Left ventricle myocardium inferior (tissue), 1 donor: ENCODE measurements at regions not wholly inside any gene's neighbourhood (a gene's known extent, or its start where the extent isn't known, plus 50 kb on each side); places are given as distances from the start of the nearest gene placed in this dataset.

Source experiments
- DNase-seq: peaks from one replicate; pipeline ENCODE4 v3.0.0-alpha.2; 2020
- H3K27ac ChIP-seq: fragments of 200-600 bp; replicated peaks from 2 replicates; pipeline ENCODE4 v1.8.0; 2021
- H3K27me3 ChIP-seq: fragments of 200-600 bp; 2 replicates; pipeline ENCODE4 v1.8.0; 2021; ENCODE audit warnings: low read depth
- H3K36me3 ChIP-seq: fragments of 200-600 bp; 2 replicates; pipeline ENCODE4 v1.8.0; 2021
- H3K4me1 ChIP-seq: fragments of 200-600 bp; 2 replicates; pipeline ENCODE4 v1.8.0; 2021
- H3K4me3 ChIP-seq: fragments of 200-600 bp; 2 replicates; pipeline ENCODE4 v1.8.0; 2021; ENCODE audit warnings: mild to moderate bottlenecking, moderate library complexity
- H3K9me3 ChIP-seq: fragments of 200-600 bp; replicated peaks from 2 replicates; pipeline ENCODE4 v1.8.0; 2021
- intact Hi-C: fragments of 100-400 bp; cut with micrococcal nuclease; formaldehyde crosslinking; loops from one replicate; pipeline ENCODE4 v1.11.0; 2022
- TF ChIP-seq, protein P1 (sequence below): fragments of 200-600 bp; IDR thresholded peaks from 2 replicates; pipeline ENCODE4 v1.8.0; 2021; ENCODE audit warnings: antibody characterized with exemption, mild to moderate bottlenecking, borderline replicate concordance
- donor health status: DM: no; HTN: yes; CAD: no; lungs with severe emphysema.

GRCh38 chr4:38222892-38223291, 262.7 kb downstream of the PTTG2 start:
- Histone ChIP-seq H3K9me3 (no peaks in the 10 kb centered on the region), H3K27me3 (no peaks in the 10 kb centered on the region), H3K4me1 (peaks cover 16% of the 10 kb centered on the region), H3K27ac (no peak overlapping the region), H3K4me3 (no peak overlapping the region), H3K36me3 (no peaks in the 10 kb centered on the region)
- DNase-seq = no peak
- intact Hi-C loops = no loop called here
- TF ChIP-seq, protein P1, sequence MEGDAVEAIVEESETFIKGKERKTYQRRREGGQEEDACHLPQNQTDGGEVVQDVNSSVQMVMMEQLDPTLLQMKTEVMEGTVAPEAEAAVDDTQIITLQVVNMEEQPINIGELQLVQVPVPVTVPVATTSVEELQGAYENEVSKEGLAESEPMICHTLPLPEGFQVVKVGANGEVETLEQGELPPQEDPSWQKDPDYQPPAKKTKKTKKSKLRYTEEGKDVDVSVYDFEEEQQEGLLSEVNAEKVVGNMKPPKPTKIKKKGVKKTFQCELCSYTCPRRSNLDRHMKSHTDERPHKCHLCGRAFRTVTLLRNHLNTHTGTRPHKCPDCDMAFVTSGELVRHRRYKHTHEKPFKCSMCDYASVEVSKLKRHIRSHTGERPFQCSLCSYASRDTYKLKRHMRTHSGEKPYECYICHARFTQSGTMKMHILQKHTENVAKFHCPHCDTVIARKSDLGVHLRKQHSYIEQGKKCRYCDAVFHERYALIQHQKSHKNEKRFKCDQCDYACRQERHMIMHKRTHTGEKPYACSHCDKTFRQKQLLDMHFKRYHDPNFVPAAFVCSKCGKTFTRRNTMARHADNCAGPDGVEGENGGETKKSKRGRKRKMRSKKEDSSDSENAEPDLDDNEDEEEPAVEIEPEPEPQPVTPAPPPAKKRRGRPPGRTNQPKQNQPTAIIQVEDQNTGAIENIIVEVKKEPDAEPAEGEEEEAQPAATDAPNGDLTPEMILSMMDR = no peak

- intact Hi-C loops = no loop called here
- H3K9me3 ChIP-seq = no peaks in the 10 kb centered on the region
- no peak for DNase-seq
- H3K4me1 ChIP-seq = peaks cover 16% of the 10 kb centered on the region
- TF ChIP-seq, protein P1 = no peak
- H3K36me3 ChIP-seq = no peaks in the 10 kb centered on the region
- no peak overlapping the region for H3K4me3 ChIP-seq
- H3K27ac ChIP-seq = peak overlapping the region; percentile 40
- no peaks in the 10 kb centered on the region for H3K27me3 ChIP-seq
Measured at GRCh38 chr4:38223306-38223705, 263.1 kb downstream of the PTTG2 start.

- intact Hi-C loops = no loop called here
- Histone ChIP-seq H3K27ac (peak overlapping the region; percentile 40), H3K36me3 (no peaks in the 10 kb centered on the region), H3K4me3 (no peak overlapping the region), H3K27me3 (no peaks in the 10 kb centered on the region), H3K9me3 (no peaks in the 10 kb centered on the region), H3K4me1 (peaks cover 16% of the 10 kb centered on the region)
- TF ChIP-seq, protein P1 = no peak
- DNase-seq = no peak
Measured at GRCh38 chr4:38223782-38224236, 263.6 kb downstream of the PTTG2 start.

DNA sequence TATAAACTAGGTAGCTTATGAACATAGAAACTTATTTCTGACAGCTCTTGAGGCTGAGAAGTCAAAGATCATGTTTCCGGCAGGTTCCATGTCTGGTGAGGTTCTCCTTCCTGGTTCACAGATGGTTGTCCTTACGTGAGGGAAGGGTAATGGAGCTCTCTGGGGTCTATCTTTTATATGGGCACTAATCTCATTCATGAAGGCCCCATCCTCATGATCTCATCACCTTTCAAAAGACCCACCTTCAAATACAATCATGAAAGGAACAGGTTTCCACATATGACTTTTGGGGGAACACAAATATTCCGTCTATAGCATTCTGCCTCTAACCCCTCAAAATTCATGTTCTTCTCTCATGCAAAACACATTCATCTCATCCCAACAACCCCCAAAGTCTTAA, 264.7 kb downstream of the PTTG2 start:
- H3K36me3 ChIP-seq = no peaks in the 10 kb centered on the region
- no peak for DNase-seq
- peaks cover 16% of the 10 kb centered on the region for H3K4me1 ChIP-seq
- no peak overlapping the region for H3K4me3 ChIP-seq
- H3K27ac ChIP-seq = no peak overlapping the region
- H3K27me3 ChIP-seq = no peaks in the 10 kb centered on the region
- intact Hi-C loops = no loop called here
- H3K9me3 ChIP-seq = no peaks in the 10 kb centered on the region
- TF ChIP-seq, protein P1 = no peak

DNA sequence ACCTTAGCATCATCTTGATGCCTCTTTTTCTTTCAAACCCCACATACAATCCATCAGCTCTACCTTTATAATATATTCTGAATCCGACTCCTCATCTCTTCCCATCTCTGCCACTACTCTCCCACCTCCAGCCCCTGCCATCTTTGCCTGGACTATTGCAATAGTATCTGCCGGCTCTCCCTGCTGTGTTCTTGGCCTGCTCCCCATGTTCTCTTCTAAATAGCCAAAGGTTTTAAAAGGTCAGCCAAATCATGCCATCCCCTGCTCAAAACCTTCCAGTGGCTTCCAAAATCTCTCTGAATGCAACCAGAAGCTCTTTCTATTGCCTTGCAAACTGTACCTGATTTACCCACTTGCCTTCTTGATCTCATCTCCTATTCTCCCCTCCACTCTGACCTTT, 266.0 kb downstream of the PTTG2 start:
- H3K4me1 ChIP-seq = peaks cover 16% of the 10 kb centered on the region
- DNase-seq = no peak
- no peaks in the 10 kb centered on the region for H3K27me3 ChIP-seq
- H3K9me3 ChIP-seq = no peaks in the 10 kb centered on the region
- no peak overlapping the region for H3K4me3 ChIP-seq
- no peak overlapping the region for H3K27ac ChIP-seq
- intact Hi-C loops = no loop called here
- TF ChIP-seq, protein P1 = no peak
- H3K36me3 ChIP-seq = no peaks in the 10 kb centered on the region
